IMR-90 (cell line): ENCODE measurements at regions not wholly inside any gene's neighbourhood (a gene's known extent, or its start where the extent isn't known, plus 50 kb on each side); places are given as distances from the start of the nearest gene placed in this dataset.

Experiments
- ATAC-seq: fragments of 200-7000 bp; cut with Tn5 transposase; 2 replicates; pipeline ENCODE4 v1.9.1; 2020; ENCODE audit warnings: low read depth, mild to moderate bottlenecking, moderate library complexity
- BruUV-seq: library from RNA; stranded (reverse); fragments of 400-500 nt; replicated peaks from 2 replicates; lab custom pipeline; 2021; lab: Mats Ljungman, UMichigan
- CTCF ChIA-PET: fragments of 300-600 bp; formaldehyde crosslinking; extraction: SDS; loops from one replicate; lab custom pipeline; 2021; ENCODE audit warnings: antibody characterized with exemption; lab: Yijun Ruan, JAX
- POLR2A ChIA-PET: fragments of 300-600 bp; sonication (Branson Sonifier 250); formaldehyde crosslinking; loops from one replicate; lab custom pipeline; 2022; ENCODE audit warnings: antibody characterized with exemption; ENCODE audit not compliant: unreplicated experiment; lab: Charles Lee
- DNase-seq: peaks from one replicate; pipeline ENCODE4 v3.0.0; 2013
- H2AFZ ChIP-seq: replicated peaks from 2 replicates; pipeline ENCODE3; 2013; ENCODE audit warnings: low read length, mild to moderate bottlenecking; ENCODE audit not compliant: poor library complexity
- H2AK5ac ChIP-seq: 2 replicates; pipeline ENCODE4 v1.6.1; 2013; ENCODE audit warnings: low read depth, low read length, inconsistent platforms
- H2AK9ac ChIP-seq: replicated peaks from 2 replicates; pipeline ENCODE3; 2013; ENCODE audit warnings: mild to moderate bottlenecking, low read depth, low read length, moderate library complexity; ENCODE audit not compliant: poor library complexity
- H2BK120ac ChIP-seq: 2 replicates; pipeline ENCODE4 v1.6.1; 2013; ENCODE audit warnings: low read depth, low read length, inconsistent platforms
- H2BK15ac ChIP-seq: 3 replicates; pipeline ENCODE4 v1.6.1; 2013; ENCODE audit warnings: low read depth, low read length, inconsistent platforms
- H2BK20ac ChIP-seq: 2 replicates; pipeline ENCODE4 v1.6.1; 2013; ENCODE audit warnings: low read depth, mild to moderate bottlenecking, inconsistent platforms, low read length, moderate library complexity
- H2BK5ac ChIP-seq: 2 replicates; pipeline ENCODE4 v1.6.1; 2013; ENCODE audit warnings: mild to moderate bottlenecking, low read depth, low read length, inconsistent platforms; ENCODE audit not compliant: poor library complexity, severe bottlenecking
- H3K14ac ChIP-seq: replicated peaks from 2 replicates; pipeline ENCODE4 v1.6.1; 2013; ENCODE audit warnings: low read depth, low read length, inconsistent platforms
- H3K18ac ChIP-seq: 2 replicates; pipeline ENCODE4 v1.6.1; 2013; ENCODE audit warnings: low read depth, low read length, control low read depth
- H3K23ac ChIP-seq: 2 replicates; pipeline ENCODE4 v1.6.1; 2013; ENCODE audit warnings: low read depth, low read length, inconsistent platforms
- H3K27ac ChIP-seq: 2 replicates; pipeline ENCODE4 v1.5.1; 2013; ENCODE audit warnings: mild to moderate bottlenecking, control low read depth, low read length; ENCODE audit not compliant: insufficient read depth
- H3K27me3 ChIP-seq: 2 replicates; pipeline ENCODE4 v1.6.1; 2013; ENCODE audit warnings: low read length; ENCODE audit not compliant: control insufficient read depth, insufficient read depth
- H3K36me3 ChIP-seq: 2 replicates; pipeline ENCODE4 v1.6.1; 2013; ENCODE audit warnings: low read length, mixed read lengths; ENCODE audit not compliant: control insufficient read depth, insufficient read depth
- H3K4ac ChIP-seq: 2 replicates; pipeline ENCODE4 v1.6.1; 2013; ENCODE audit warnings: low read depth, low read length, inconsistent platforms
- H3K4me1 ChIP-seq: 2 replicates; pipeline ENCODE4 v1.6.1; 2013; ENCODE audit warnings: low read length, mixed read lengths; ENCODE audit not compliant: control insufficient read depth, insufficient read depth
- H3K4me2 ChIP-seq: 2 replicates; pipeline ENCODE4 v1.6.1; 2013; ENCODE audit warnings: low read depth, mild to moderate bottlenecking, control low read depth, low read length, moderate library complexity
- H3K4me3 ChIP-seq: 2 replicates; pipeline ENCODE4 v1.5.1; 2013; ENCODE audit warnings: low read depth, mild to moderate bottlenecking, control low read depth, low read length, moderate library complexity; ENCODE audit not compliant: insufficient read depth
- H3K56ac ChIP-seq: 2 replicates; pipeline ENCODE4 v1.6.1; 2013; ENCODE audit warnings: low read length, inconsistent platforms; ENCODE audit not compliant: insufficient read depth; ENCODE audit errors: extremely low read depth
- H3K79me1 ChIP-seq, 2 experiments: 2 replicates each; pipeline ENCODE4 v1.6.1; 2013; ENCODE audit warnings: low read length in 2 of 2, inconsistent platforms in 1 of 2, low read depth in 1 of 2
- H3K9ac ChIP-seq: 2 replicates; pipeline ENCODE4 v1.6.1; 2013; ENCODE audit warnings: low read depth, low read length, control low read depth
- H3K9me1 ChIP-seq: 2 replicates; pipeline ENCODE4 v1.6.1; 2013; ENCODE audit warnings: low read length, inconsistent platforms; ENCODE audit not compliant: insufficient read depth
- H3K9me3 ChIP-seq: 2 replicates; pipeline ENCODE4 v1.6.1; 2013; ENCODE audit warnings: low read length; ENCODE audit not compliant: control insufficient read depth, insufficient read depth
- H4K20me1 ChIP-seq: 2 replicates; pipeline ENCODE4 v1.6.1; 2013; ENCODE audit warnings: low read length, inconsistent platforms; ENCODE audit not compliant: insufficient read depth
- H4K5ac ChIP-seq: 2 replicates; pipeline ENCODE4 v1.6.1; 2013; ENCODE audit warnings: mild to moderate bottlenecking, low read depth, low read length, control low read depth
- H4K8ac ChIP-seq, 2 experiments: 2 replicates each; pipeline ENCODE4 v1.6.1; 2013; ENCODE audit warnings: low read depth in 2 of 2, low read length in 2 of 2, control low read depth in 1 of 2, inconsistent platforms in 1 of 2
- H4K91ac ChIP-seq: 2 replicates; pipeline ENCODE4 v1.6.1; 2013; ENCODE audit warnings: low read depth, low read length, inconsistent platforms; ENCODE audit not compliant: insufficient read depth
- CEBPB ChIP-seq: IDR thresholded peaks from 2 replicates; pipeline ENCODE4 v1.6.1; 2012; ENCODE audit warnings: low read depth, low read length, improper control_type of control experiment
- POLR2A ChIP-seq: IDR thresholded peaks from 2 replicates; pipeline ENCODE4 v1.6.1; 2012; ENCODE audit warnings: mild to moderate bottlenecking, low read depth, low read length
- WGBS, 2 experiments: methylation state at CpG; one replicate each; pipeline versions ENCODE4 v1.1.5 to v1.1.7; 2013; ENCODE audit warnings: missing lambda C conversion rate in 2 of 2; ENCODE audit not compliant: insufficient read length in 1 of 2; ENCODE audit errors: extremely low coverage in 2 of 2; 5-methylcytosine and 5-hydroxymethylcytosine counted together
- dilution Hi-C: fragments of 300-500 bp; cut with HindIII; formaldehyde crosslinking; loops from one replicate; pipeline ENCODE4 v1.14.3; 2018; ENCODE audit warnings: low sequenced_read_pairs; ENCODE audit not compliant: unreplicated experiment
- in situ Hi-C: fragments of 300-500 bp; cut with MboI; formaldehyde crosslinking; loops from 3 replicates; pipeline ENCODE4 v1.14.3; 2019; ENCODE audit warnings: low sequenced_read_pairs, inconsistent platforms, mixed read lengths
- intact Hi-C: fragments of 100-400 bp; cut with micrococcal nuclease; formaldehyde crosslinking; loops from 2 replicates; pipeline ENCODE4 v1.10.0; 2022

- Histone ChIP-seq H4K20me1 (no peaks in the 10 kb centered on the region), H3K18ac (no peak overlapping the region; the same call in 1 of the 2 replicates), H3K23ac (no peak overlapping the region), H3K9me3 (no peaks in the 10 kb centered on the region), H4K5ac (no peak overlapping the region), H3K79me1 (no peaks in the 10 kb centered on the region), H3K56ac (no peak overlapping the region), H3K36me3 (no peaks in the 10 kb centered on the region), H2BK5ac (peak overlapping the region; percentile 49), H2AK9ac (no peak overlapping the region), H2AFZ (no peak overlapping the region), H2BK20ac (no peak overlapping the region), H3K4me3 (no peak overlapping the region), H4K91ac (no peak overlapping the region), H3K9ac (no peak overlapping the region), H3K9me1 (no peaks in the 10 kb centered on the region), H3K14ac (no peak overlapping the region), H3K27ac (no peak overlapping the region), H3K4me1 (peaks cover 2% of the 10 kb centered on the region; the same call in 1 of the 2 replicates), H2BK120ac (no peak overlapping the region), H2BK15ac (no peak overlapping the region; the same call in 2 of the 3 replicates), H3K27me3 (no peaks in the 10 kb centered on the region), H2AK5ac (no peak overlapping the region), H3K4me2 (peak overlapping the region; percentile 40; the same call in 1 of the 2 replicates), H3K4ac (no peak overlapping the region), H4K8ac (no peak overlapping the region; a peak in 1 of 4 replicates)
- peak; percentile 84 for DNase-seq
- no peak for TF ChIP-seq POLR2A
- 0 out of 2 replicates have a peak, but pooled peaks have one; percentile 19 for TF ChIP-seq CEBPB
- ChIA-PET POLR2A (no interaction called here), CTCF (no interaction called here)
- in situ Hi-C loops = no loop called here
- intact Hi-C loops = no loop called here
- dilution Hi-C loops = no loop called here
- 20% methylated on average over 2 of the region's 3 CpGs; no CpG with 5 or more reads in 1 of the 2 experiments for WGBS, 2 experiments
- no TSS peak for BruUV-seq
- ATAC-seq = peak; percentile 87
Measured at GRCh38 chr3:25895443-25895842, 105.6 kb downstream of the OXSM start.
